Ishikawa (cell line): ENCODE measurements at regions not wholly inside any gene's neighbourhood (a gene's known extent, or its start where the extent isn't known, plus 50 kb on each side); places are given as distances from the start of the nearest gene placed in this dataset.

Source experiments
- CEBPB ChIP-seq: IDR thresholded peaks from 2 replicates; pipeline ENCODE4 v1.6.1; 2012
- CREB1 ChIP-seq: IDR thresholded peaks from 2 replicates; pipeline ENCODE4 v1.6.1; 2012; ENCODE audit warnings: low read depth
- EGR1 ChIP-seq: IDR thresholded peaks from 2 replicates; pipeline ENCODE4 v1.6.1; 2012
- EP300 ChIP-seq: IDR thresholded peaks from 2 replicates; pipeline ENCODE4 v1.6.1; 2012; ENCODE audit warnings: borderline replicate concordance
- FOXM1 ChIP-seq: IDR thresholded peaks from 2 replicates; pipeline ENCODE4 v1.6.1; 2012; ENCODE audit warnings: low read depth, borderline replicate concordance
- NFIC ChIP-seq: IDR thresholded peaks from 2 replicates; pipeline ENCODE4 v1.6.1; 2012
- RAD21 ChIP-seq: IDR thresholded peaks from 2 replicates; pipeline ENCODE4 v1.6.1; 2012; ENCODE audit warnings: low read depth
- TAF1 ChIP-seq: IDR thresholded peaks from 2 replicates; pipeline ENCODE4 v1.6.1; 2012; ENCODE audit warnings: low read depth, mild to moderate bottlenecking
- TCF12 ChIP-seq: IDR thresholded peaks from 2 replicates; pipeline ENCODE4 v1.6.1; 2012; ENCODE audit warnings: low read depth
- TEAD4 ChIP-seq: IDR thresholded peaks from 2 replicates; pipeline ENCODE4 v1.6.1; 2012
- USF1 ChIP-seq: IDR thresholded peaks from 2 replicates; pipeline ENCODE4 v1.6.1; 2012
- YY1 ChIP-seq: IDR thresholded peaks from 2 replicates; pipeline ENCODE4 v1.6.1; 2012; ENCODE audit warnings: low read depth
- ZBTB7A ChIP-seq: IDR thresholded peaks from 2 replicates; pipeline ENCODE4 v1.6.1; 2012; ENCODE audit warnings: low read depth
- TF ChIP-seq, protein P1 (sequence below): IDR thresholded peaks from 2 replicates; pipeline ENCODE4 v1.6.1; 2012
- TF ChIP-seq, protein P2 (sequence below): IDR thresholded peaks from 2 replicates; pipeline ENCODE4 v1.6.1; 2012; ENCODE audit warnings: low read depth, mild to moderate bottlenecking

DNA sequence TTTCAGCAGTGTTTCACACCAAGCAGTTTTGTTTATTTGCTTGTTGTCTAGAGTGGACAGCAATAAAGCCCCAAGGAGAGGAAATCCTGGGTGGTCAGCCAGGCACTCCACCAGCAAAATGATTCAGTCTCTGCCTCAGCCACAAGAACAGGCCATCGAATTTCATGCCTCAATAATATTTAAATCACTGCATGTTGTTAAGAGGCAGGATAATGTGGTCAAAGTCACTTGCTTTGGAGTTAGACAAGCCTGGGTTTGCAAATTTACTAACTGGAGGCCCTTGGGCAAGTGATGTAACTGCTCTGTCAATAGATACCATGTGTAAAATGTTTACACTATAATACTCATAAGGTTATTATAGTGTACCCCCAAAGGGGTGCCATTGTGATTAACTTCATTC lies 349.6 kb downstream of the LMO4 start:
- TF ChIP-seq TAF1 (no peak), RAD21 (no peak), YY1 (no peak), EP300 (no peak), TEAD4 (no peak), CEBPB (no peak), CREB1 (no peak), ZBTB7A (no peak), EGR1 (no peak), TCF12 (no peak), USF1 (no peak), NFIC (no peak), FOXM1 (no peak)
- TF ChIP-seq, protein P1, sequence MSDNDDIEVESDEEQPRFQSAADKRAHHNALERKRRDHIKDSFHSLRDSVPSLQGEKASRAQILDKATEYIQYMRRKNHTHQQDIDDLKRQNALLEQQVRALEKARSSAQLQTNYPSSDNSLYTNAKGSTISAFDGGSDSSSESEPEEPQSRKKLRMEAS, result no peak
- TF ChIP-seq, protein P2, sequence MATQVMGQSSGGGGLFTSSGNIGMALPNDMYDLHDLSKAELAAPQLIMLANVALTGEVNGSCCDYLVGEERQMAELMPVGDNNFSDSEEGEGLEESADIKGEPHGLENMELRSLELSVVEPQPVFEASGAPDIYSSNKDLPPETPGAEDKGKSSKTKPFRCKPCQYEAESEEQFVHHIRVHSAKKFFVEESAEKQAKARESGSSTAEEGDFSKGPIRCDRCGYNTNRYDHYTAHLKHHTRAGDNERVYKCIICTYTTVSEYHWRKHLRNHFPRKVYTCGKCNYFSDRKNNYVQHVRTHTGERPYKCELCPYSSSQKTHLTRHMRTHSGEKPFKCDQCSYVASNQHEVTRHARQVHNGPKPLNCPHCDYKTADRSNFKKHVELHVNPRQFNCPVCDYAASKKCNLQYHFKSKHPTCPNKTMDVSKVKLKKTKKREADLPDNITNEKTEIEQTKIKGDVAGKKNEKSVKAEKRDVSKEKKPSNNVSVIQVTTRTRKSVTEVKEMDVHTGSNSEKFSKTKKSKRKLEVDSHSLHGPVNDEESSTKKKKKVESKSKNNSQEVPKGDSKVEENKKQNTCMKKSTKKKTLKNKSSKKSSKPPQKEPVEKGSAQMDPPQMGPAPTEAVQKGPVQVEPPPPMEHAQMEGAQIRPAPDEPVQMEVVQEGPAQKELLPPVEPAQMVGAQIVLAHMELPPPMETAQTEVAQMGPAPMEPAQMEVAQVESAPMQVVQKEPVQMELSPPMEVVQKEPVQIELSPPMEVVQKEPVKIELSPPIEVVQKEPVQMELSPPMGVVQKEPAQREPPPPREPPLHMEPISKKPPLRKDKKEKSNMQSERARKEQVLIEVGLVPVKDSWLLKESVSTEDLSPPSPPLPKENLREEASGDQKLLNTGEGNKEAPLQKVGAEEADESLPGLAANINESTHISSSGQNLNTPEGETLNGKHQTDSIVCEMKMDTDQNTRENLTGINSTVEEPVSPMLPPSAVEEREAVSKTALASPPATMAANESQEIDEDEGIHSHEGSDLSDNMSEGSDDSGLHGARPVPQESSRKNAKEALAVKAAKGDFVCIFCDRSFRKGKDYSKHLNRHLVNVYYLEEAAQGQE, result no peak

- TF ChIP-seq YY1, result no peak
- peak; percentile 14; the same call in 1 of the 2 replicates for TF ChIP-seq RAD21
These were observed 353.9 kb downstream of the LMO4 start for GRCh38 chr1:87682565-87682964.

- TF ChIP-seq TAF1, result no peak
- TF ChIP-seq EP300, result no peak
- TF ChIP-seq USF1, result no peak
- TF ChIP-seq EGR1, result no peak
- TF ChIP-seq, protein P2, result no peak
- TF ChIP-seq FOXM1, result no peak
- TF ChIP-seq CEBPB, result no peak
- no peak for TF ChIP-seq NFIC
- no peak for TF ChIP-seq TEAD4
- TF ChIP-seq ZBTB7A, result no peak
- TF ChIP-seq TCF12, result no peak
- TF ChIP-seq YY1, result no peak
- no peak for TF ChIP-seq CREB1
- TF ChIP-seq, protein P1, result no peak
- no peak for TF ChIP-seq RAD21
These were observed 354.7 kb downstream of the LMO4 start for GRCh38 chr1:87683196-87683956.

DNA sequence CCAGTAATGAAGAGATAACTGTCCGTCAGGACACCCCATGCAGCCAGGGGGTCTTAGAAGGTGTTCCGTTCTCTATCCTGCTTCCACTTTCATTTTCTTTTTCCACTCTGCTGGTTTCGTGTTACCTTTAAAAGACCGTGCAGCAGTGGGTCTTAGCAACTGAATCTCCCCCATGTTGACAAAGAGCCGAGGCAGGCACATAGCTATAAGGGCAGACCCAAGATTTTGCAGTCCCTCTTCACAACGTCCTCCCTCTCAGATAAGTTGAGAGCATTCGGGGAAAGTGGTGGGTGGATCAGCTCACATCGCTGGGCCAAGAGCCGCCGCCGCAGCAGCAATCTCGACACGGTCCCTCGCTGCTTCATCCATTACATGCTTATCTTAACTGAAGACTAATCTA lies 355.5 kb downstream of the LMO4 start:
- TF ChIP-seq, protein P2, result no peak
- no peak for TF ChIP-seq FOXM1
- TF ChIP-seq TCF12, result no peak
- TF ChIP-seq, protein P1, result no peak
- TF ChIP-seq EGR1, result no peak
- no peak for TF ChIP-seq ZBTB7A
- TF ChIP-seq CEBPB, result no peak
